CD4-positive, CD25-positive, alpha-beta regulatory T cell (primary cell): ENCODE measurements at regions not wholly inside any gene's neighbourhood (a gene's known extent, or its start where the extent isn't known, plus 50 kb on each side); places are given as distances from the start of the nearest gene placed in this dataset.

ENCODE experiments used
- ATAC-seq, 2 donors: fragments of 150-1000 bp; cut with Tn5 transposase; one replicate each; pipeline ENCODE4 v1.10.0; 2021; ENCODE audit warnings: low read depth in 2 of 2, moderate number of reproducible peaks in 2 of 2, moderate library complexity in 1 of 2
- DNase-seq, 3 donors: peaks; one replicate each; pipeline versions ENCODE4 v3.0.0 to v3.0.0-alpha.2; 2012 to 2022; ENCODE audit warnings: mixed read lengths in 1 of 3
- H3K27ac ChIP-seq: one replicate; pipeline ENCODE4 v1.7.0; 2013; ENCODE audit warnings: mild to moderate bottlenecking, low read length; ENCODE audit not compliant: insufficient read depth, poor library complexity, severe bottlenecking
- H3K27me3 ChIP-seq: one replicate; pipeline ENCODE4 v1.7.0; 2013; ENCODE audit warnings: low read length; ENCODE audit not compliant: control insufficient read depth, insufficient read depth
- H3K36me3 ChIP-seq: one replicate; pipeline ENCODE4 v1.7.0; 2013; ENCODE audit warnings: mild to moderate bottlenecking, low read length, moderate library complexity; ENCODE audit not compliant: control insufficient read depth, insufficient read depth
- H3K4me1 ChIP-seq: 2 replicates; pipeline ENCODE4 v1.7.0; 2013; ENCODE audit warnings: mild to moderate bottlenecking, low read length; ENCODE audit not compliant: insufficient read depth, control insufficient read depth, poor library complexity, severe bottlenecking
- H3K4me3 ChIP-seq: one replicate; pipeline ENCODE4 v1.7.0; 2013; ENCODE audit warnings: low read depth, mild to moderate bottlenecking, low read length, moderate library complexity
- H3K9me3 ChIP-seq, 2 experiments: 1 replicate in 1 of 2; 2 replicates in 1 of 2; pipeline ENCODE4 v1.7.0; 2013; ENCODE audit warnings: low read length in 2 of 2, mild to moderate bottlenecking in 1 of 2, moderate library complexity in 1 of 2; ENCODE audit not compliant: control insufficient read depth in 2 of 2
- H3K27ac Mint-ChIP-seq, 3 donors: one replicate each; pipeline ENCODE4 v1.8.0; 2020 to 2022; ENCODE audit warnings: mild to moderate bottlenecking in 3 of 3, mixed read lengths in 3 of 3, moderate library complexity in 2 of 3
- H3K27me3 Mint-ChIP-seq: one replicate; pipeline ENCODE4 v1.8.0; 2022; ENCODE audit warnings: mild to moderate bottlenecking, mixed read lengths
- H3K36me3 Mint-ChIP-seq: one replicate; pipeline ENCODE4 v1.8.0; 2020; ENCODE audit warnings: mixed read lengths
- H3K4me1 Mint-ChIP-seq, 4 donors: one replicate each; pipeline ENCODE4 v1.8.0; 2020 to 2022; ENCODE audit warnings: mixed read lengths in 4 of 4, mild to moderate bottlenecking in 1 of 4
- H3K4me3 Mint-ChIP-seq, 4 donors: one replicate each; pipeline ENCODE4 v1.8.0; 2020 to 2022; ENCODE audit warnings: mild to moderate bottlenecking in 4 of 4, mixed read lengths in 4 of 4, moderate library complexity in 3 of 4
- H3K9me3 Mint-ChIP-seq, 7 donors: one replicate each; pipeline ENCODE4 v1.8.0; 2020 to 2022; ENCODE audit warnings: mixed read lengths in 7 of 7, mild to moderate bottlenecking in 3 of 7, moderate library complexity in 2 of 7

GRCh38 chr1:229221106-229222019, 49.5 kb upstream of the RAB4A start:
- H3K4me3 ChIP-seq, result no peak overlapping the region
- no peak for DNase-seq
- no peaks in the 10 kb centered on the region for H3K27me3 ChIP-seq
- no peak overlapping the region for H3K27ac ChIP-seq
- H3K9me3 ChIP-seq, result no peaks in the 10 kb centered on the region
- Mint-ChIP-seq H3K27me3 (no peaks in the 10 kb centered on the region), H3K27ac (no peak overlapping the region), H3K36me3 (no peaks in the 10 kb centered on the region), H3K9me3 (no peaks in the 10 kb centered on the region), H3K4me3 (no peak overlapping the region), H3K4me1 (no peaks in the 10 kb centered on the region)
- ATAC-seq, result no peak
- no peaks in the 10 kb centered on the region for H3K36me3 ChIP-seq
- H3K4me1 ChIP-seq, result no peaks in the 10 kb centered on the region
